NT2/D1 (cell line): ENCODE measurements at regions not wholly inside any gene's neighbourhood (a gene's known extent, or its start where the extent isn't known, plus 50 kb on each side); places are given as distances from the start of the nearest gene placed in this dataset.

Source experiments
- SUZ12 ChIP-seq: IDR thresholded peaks from 2 replicates; pipeline ENCODE4 v1.6.1; 2011; ENCODE audit not compliant: insufficient read length, insufficient read depth; ENCODE audit errors: extremely low read depth
- ZNF274 ChIP-seq: IDR thresholded peaks from 2 replicates; pipeline ENCODE4 v1.6.1; 2011; ENCODE audit warnings: mild to moderate bottlenecking, low read depth, low read length

GRCh38 chr2:128573116-128573515 lies 254.4 kb upstream of the HS6ST1 start:
- TF ChIP-seq SUZ12 (no peak), ZNF274 (no peak)
